H1 (cell line): ENCODE measurements at regions not wholly inside any gene's neighbourhood (a gene's known extent, or its start where the extent isn't known, plus 50 kb on each side); places are given as distances from the start of the nearest gene placed in this dataset.
A peak's percentile ranks its signal among the peaks of the same experiment; 100 is the strongest.

Source experiments
- CTCF ChIA-PET: fragments of 300-600 bp; sonication (Branson Sonifier 250); formaldehyde crosslinking; loops from one replicate; lab custom pipeline; 2021; ENCODE audit not compliant: partially characterized antibody; lab: Charles Lee
- POLR2A ChIA-PET: fragments of 300-600 bp; sonication (Branson Sonifier 250); formaldehyde crosslinking; loops from one replicate; lab custom pipeline; 2021; ENCODE audit warnings: inconsistent platforms; ENCODE audit not compliant: partially characterized antibody; lab: Charles Lee
- DNase-seq, 2 experiments: peaks; one replicate each; pipeline versions ENCODE4 v3.0.0 to v3.0.0-alpha.2; 2010 to 2022; ENCODE audit warnings: low spot score in 2 of 2, low read depth in 1 of 2, mixed read lengths in 1 of 2
- FAIRE-seq: peaks from 2 replicates; lab custom pipeline; 2011; peaks lifted over from hg19 to GRCh38; lab: Jason Lieb, UNC
- H2AFZ ChIP-seq: 2 replicates; pipeline ENCODE4 v1.8.1; 2012; ENCODE audit warnings: low read length, inconsistent platforms
- H2AK5ac ChIP-seq: 2 replicates; pipeline ENCODE4 v1.6.1; 2013; ENCODE audit warnings: low read depth, low read length
- H2BK120ac ChIP-seq: replicated peaks from 2 replicates; pipeline ENCODE3; 2013; ENCODE audit warnings: low read depth, low read length, inconsistent platforms
- H2BK12ac ChIP-seq: 2 replicates; pipeline ENCODE4 v1.6.1; 2013; ENCODE audit warnings: low read depth, low read length
- H2BK15ac ChIP-seq: 2 replicates; pipeline ENCODE4 v1.6.1; 2013; ENCODE audit warnings: low read length
- H2BK20ac ChIP-seq: 2 replicates; pipeline ENCODE4 v1.6.1; 2013; ENCODE audit warnings: low read length
- H2BK5ac ChIP-seq: 2 replicates; pipeline ENCODE4 v1.6.1; 2013; ENCODE audit warnings: low read depth, low read length
- H3K14ac ChIP-seq: 2 replicates; pipeline ENCODE4 v1.6.1; 2013; ENCODE audit warnings: inconsistent platforms; ENCODE audit not compliant: insufficient read length
- H3K18ac ChIP-seq: 2 replicates; pipeline ENCODE4 v1.6.1; 2013; ENCODE audit warnings: low read length; ENCODE audit errors: extremely low read depth
- H3K23ac ChIP-seq: 2 replicates; pipeline ENCODE4 v1.6.1; 2013; ENCODE audit warnings: inconsistent platforms; ENCODE audit not compliant: insufficient read length
- H3K23me2 ChIP-seq: 2 replicates; pipeline ENCODE4 v1.6.1; 2013; ENCODE audit warnings: low read depth, low read length
- H3K27ac ChIP-seq: 2 replicates; pipeline ENCODE4 v1.6.1; 2011; ENCODE audit warnings: low read depth, low read length, inconsistent platforms
- H3K27me3 ChIP-seq, 4 experiments: replicated peaks in 1 of 4; 1 replicate in 1 of 4; 2 replicates in 3 of 4; pipeline versions ENCODE4 v1.6.1 to v1.8.1; 2011 to 2013; ENCODE audit warnings: low read length in 3 of 4, mild to moderate bottlenecking in 3 of 4, inconsistent platforms in 2 of 4, mixed read lengths in 2 of 4, moderate library complexity in 1 of 4; ENCODE audit not compliant: control insufficient read depth in 3 of 4, insufficient read depth in 3 of 4; ENCODE audit errors: extremely low read depth in 1 of 4
- H3K36me3 ChIP-seq, 4 experiments: 2 replicates each; pipeline versions ENCODE4 v1.6.1 to v1.8.1; 2011 to 2013; ENCODE audit warnings: mild to moderate bottlenecking in 4 of 4, low read length in 3 of 4, moderate library complexity in 2 of 4, control low read depth in 1 of 4, inconsistent platforms in 1 of 4; ENCODE audit not compliant: insufficient read depth in 4 of 4, control insufficient read depth in 2 of 4
- H3K4ac ChIP-seq: replicated peaks from 2 replicates; pipeline ENCODE3; 2013; ENCODE audit warnings: low read length, low read depth, mixed read lengths, inconsistent platforms; ENCODE audit not compliant: insufficient read length
- H3K4me1 ChIP-seq, 4 experiments: replicated peaks in 1 of 4; 1 replicate in 1 of 4; 2 replicates in 3 of 4; pipeline versions ENCODE4 v1.6.1 to v1.8.1; 2011 to 2013; ENCODE audit warnings: low read length in 3 of 4, inconsistent platforms in 2 of 4, mixed read lengths in 1 of 4; ENCODE audit not compliant: insufficient read depth in 4 of 4, control insufficient read depth in 3 of 4
- H3K4me2 ChIP-seq, 2 experiments: 2 replicates each; pipeline versions ENCODE4 v1.6.1 to v1.8.1; 2011 to 2013; ENCODE audit warnings: low read depth in 2 of 2, low read length in 2 of 2, control low read depth in 1 of 2, inconsistent platforms in 1 of 2, mild to moderate bottlenecking in 1 of 2; ENCODE audit not compliant: insufficient read depth in 1 of 2
- H3K4me3 ChIP-seq, 4 experiments: fragments of 200-600, 300-600 bp in 1 of 4; sonication (generic), shearing (Covaris generic), sonication (Bioruptor Twin) in 1 of 4; 2 replicates each; pipeline versions ENCODE4 v1.5.1 to v1.8.1; 2011 to 2016; ENCODE audit warnings: low read length in 4 of 4, low read depth in 3 of 4, control low read depth in 2 of 4, inconsistent platforms in 2 of 4, mild to moderate bottlenecking in 2 of 4, mixed read lengths in 1 of 4, moderate library complexity in 1 of 4; ENCODE audit not compliant: insufficient read depth in 2 of 4; ENCODE audit errors: extremely low read depth in 1 of 4
- H3K56ac ChIP-seq: replicated peaks from 2 replicates; pipeline ENCODE3; 2013; ENCODE audit warnings: low read depth, mild to moderate bottlenecking, mixed read lengths, low read length, inconsistent platforms; ENCODE audit not compliant: insufficient read length
- H3K79me1 ChIP-seq: 2 replicates; pipeline ENCODE4 v1.6.1; 2013; ENCODE audit warnings: low read depth, low read length, control low read depth
- H3K79me2 ChIP-seq, 2 experiments: 2 replicates each; pipeline versions ENCODE4 v1.6.1 to v1.8.1; 2012 to 2013; ENCODE audit warnings: low read length in 2 of 2, mild to moderate bottlenecking in 2 of 2, inconsistent platforms in 1 of 2; ENCODE audit not compliant: insufficient read depth in 2 of 2, control insufficient read depth in 1 of 2
- H3K9ac ChIP-seq, 4 experiments: replicated peaks in 1 of 4; 1 replicate in 1 of 4; 2 replicates in 3 of 4; pipeline versions ENCODE4 v1.6.1 to v1.8.1; 2011 to 2013; ENCODE audit warnings: low read depth in 3 of 4, low read length in 3 of 4, control low read depth in 2 of 4, mild to moderate bottlenecking in 2 of 4, moderate library complexity in 2 of 4, inconsistent platforms in 1 of 4; ENCODE audit errors: extremely low read depth in 1 of 4
- H3K9me3 ChIP-seq, 2 experiments: 2 replicates each; pipeline versions ENCODE4 v1.6.1 to v1.8.1; 2012 to 2013; ENCODE audit warnings: mild to moderate bottlenecking in 2 of 2, moderate library complexity in 2 of 2, control low read depth in 1 of 2, inconsistent platforms in 1 of 2, low read depth in 1 of 2, low read length in 1 of 2, mixed read lengths in 1 of 2; ENCODE audit not compliant: insufficient read depth in 2 of 2
- H4K20me1 ChIP-seq, 2 experiments: replicated peaks in 1 of 2; 2 replicates each; pipeline versions ENCODE3 to v1.8.1; 2011 to 2013; ENCODE audit warnings: inconsistent platforms in 2 of 2, low read length in 2 of 2, mild to moderate bottlenecking in 1 of 2; ENCODE audit not compliant: insufficient read depth in 2 of 2, control insufficient read depth in 1 of 2
- H4K5ac ChIP-seq: 2 replicates; pipeline ENCODE4 v1.6.1; 2013; ENCODE audit warnings: low read length, low read depth, mixed read lengths, inconsistent platforms; ENCODE audit not compliant: insufficient read length
- H4K8ac ChIP-seq: 2 replicates; pipeline ENCODE4 v1.8.0; 2013; ENCODE audit warnings: mild to moderate bottlenecking, moderate library complexity, low read length, inconsistent platforms; ENCODE audit not compliant: insufficient read depth; ENCODE audit errors: extremely low read depth
- H4K91ac ChIP-seq: replicated peaks from 2 replicates; pipeline ENCODE3; 2013; ENCODE audit warnings: low read length, mixed read lengths, inconsistent platforms; ENCODE audit not compliant: insufficient read length
- WGBS, 2 experiments: shearing (Covaris generic) in 1 of 2; methylation state at CpG; one replicate each; pipeline versions ENCODE4 v1.1.6 to v1.1.7; 2013 to 2015; ENCODE audit warnings: low lambda C conversion rate in 2 of 2, mixed read lengths in 2 of 2, inconsistent platforms in 1 of 2, low coverage in 1 of 2, missing lambda C conversion rate in 1 of 2; ENCODE audit not compliant: insufficient replicate concordance in 2 of 2, insufficient coverage in 1 of 2, insufficient read length in 1 of 2; ENCODE audit errors: extremely low coverage in 1 of 2, missing lambda C conversion rate in 1 of 2; 5-methylcytosine and 5-hydroxymethylcytosine counted together

DNA sequence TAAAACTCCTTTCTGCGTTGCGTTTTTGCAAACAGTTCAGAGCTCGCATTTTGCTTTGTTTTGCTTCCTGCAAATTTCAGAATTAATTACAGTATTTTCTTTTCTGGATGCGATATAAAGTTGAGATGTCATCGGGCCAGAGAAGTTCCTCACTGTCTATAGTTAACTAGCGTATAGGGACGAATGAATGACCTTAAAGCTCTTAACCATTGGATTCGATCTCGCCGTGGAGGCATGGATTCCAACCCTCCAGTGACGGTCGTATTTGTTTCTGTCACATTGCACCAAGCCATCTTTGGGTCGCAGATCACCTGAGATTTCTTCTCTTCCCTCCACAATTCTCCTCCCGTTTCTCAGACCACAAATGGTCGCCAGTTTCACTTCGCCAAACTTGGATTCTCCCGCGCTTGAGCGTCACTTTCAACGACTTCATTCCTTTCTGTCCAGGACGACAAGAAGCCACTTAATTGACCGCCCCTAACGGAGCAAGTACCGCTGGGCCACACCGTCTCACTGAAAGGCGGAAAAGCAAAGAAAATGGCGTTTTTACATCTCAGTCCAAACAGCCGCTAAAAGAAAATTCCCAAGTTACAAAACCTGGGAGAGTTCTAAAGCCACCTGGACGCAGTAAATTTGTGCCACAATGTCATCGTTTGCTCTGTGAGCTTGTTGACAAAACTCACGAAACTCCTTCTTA is 85.3 kb upstream of the ZNF184 start:
- H3K18ac ChIP-seq, result no peak overlapping the region
- no peak overlapping the region for H4K5ac ChIP-seq
- no peak overlapping the region for H2BK20ac ChIP-seq
- no peak overlapping the region for H4K8ac ChIP-seq
- H3K56ac ChIP-seq, result no peak overlapping the region
- H3K4me2 ChIP-seq, result peak overlapping the region; percentile 42 to 68; a peak in 3 of 4 replicates
- H3K36me3 ChIP-seq, result no peaks in the 10 kb centered on the region
- H3K27me3 ChIP-seq, result peaks cover 0 to 22% (median 15%) of the 10 kb centered on the region in 4 experiments; a peak in 5 of 7 replicates
- H3K9ac ChIP-seq, result peak overlapping the region in 1 of 4 experiments; percentile 8; a peak in 1 of 7 replicates
- no peak overlapping the region for H2BK5ac ChIP-seq
- no peaks in the 10 kb centered on the region for H3K9me3 ChIP-seq
- no peaks in the 10 kb centered on the region for H4K20me1 ChIP-seq
- POLR2A ChIA-PET, result interaction anchor here (1.7 kb wide), 1 partner anchor 13 kb away, joined by 4 read pairs; no protein-coding TSS in a partner anchor
- H3K4me3 ChIP-seq, result peak overlapping the region; percentile 6 to 63 (median 52); a peak in 7 of 8 replicates
- no peak overlapping the region for H3K23ac ChIP-seq
- no peaks in the 10 kb centered on the region for H3K79me2 ChIP-seq
- no peak overlapping the region for H2BK12ac ChIP-seq
- FAIRE-seq (no peak), DNase-seq (no peak)
- CTCF ChIA-PET, result interaction anchor here (0.7 to 1.7 kb wide), 2 partner anchors 13 to 40 kb away, joined by 3 to 4 read pairs; no protein-coding TSS in a partner anchor
- no peak overlapping the region for H2BK120ac ChIP-seq
- no peak overlapping the region for H3K14ac ChIP-seq
- 41% methylated on average over 31 of the region's 31 CpGs; no CpG with 5 or more reads in 1 of the 2 experiments for WGBS, 2 experiments
- H3K23me2 ChIP-seq, result peaks cover 2% of the 10 kb centered on the region; the same call in 1 of the 2 replicates
- H3K79me1 ChIP-seq, result no peaks in the 10 kb centered on the region
- no peak overlapping the region for H2AK5ac ChIP-seq
- H3K4ac ChIP-seq, result no peak overlapping the region
- H2AFZ ChIP-seq, result peak overlapping the region; percentile 96
- H4K91ac ChIP-seq, result no peak overlapping the region
- H3K4me1 ChIP-seq, result no peaks in the 10 kb centered on the region; a peak in 2 of 7 replicates
- H2BK15ac ChIP-seq, result no peak overlapping the region
- H3K27ac ChIP-seq, result no peak overlapping the region
